ENCODE measurements at regions not wholly inside any gene's neighbourhood (a gene's known extent, or its start where the extent isn't known, plus 50 kb on each side); places are given as distances from the start of the nearest gene placed in this dataset.
"Not testable (repeated sequence)": the region's sequence is repeated elsewhere in the genome, so short reads cannot be mapped to it uniquely, and the experiment has no call there.

DNA sequence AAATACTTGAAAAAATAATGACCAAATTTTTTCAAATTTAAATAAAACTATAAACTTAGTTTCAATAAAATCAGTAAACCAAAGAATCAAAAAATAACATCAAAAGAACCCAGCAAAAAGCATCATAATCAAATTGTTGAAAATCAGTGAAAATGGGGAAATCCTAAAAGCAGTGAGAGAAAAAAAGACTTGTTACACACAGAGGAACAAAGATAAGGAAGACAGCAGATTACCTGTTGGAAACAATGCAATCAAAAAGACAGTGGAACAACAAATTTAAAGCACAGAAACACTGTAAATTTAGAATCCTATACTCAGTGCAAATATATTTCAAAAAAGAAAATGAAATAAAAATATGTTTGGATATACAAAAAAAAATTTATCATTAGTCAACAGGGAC lies 156.2 kb upstream of the LMCD1 start:
- intact Hi-C loops (cut with DNase I) = no loop called here
- peaks cover 7% of the 10 kb centered on the region for H3K4me1 ChIP-seq
- TF ChIP-seq, protein P1, sequence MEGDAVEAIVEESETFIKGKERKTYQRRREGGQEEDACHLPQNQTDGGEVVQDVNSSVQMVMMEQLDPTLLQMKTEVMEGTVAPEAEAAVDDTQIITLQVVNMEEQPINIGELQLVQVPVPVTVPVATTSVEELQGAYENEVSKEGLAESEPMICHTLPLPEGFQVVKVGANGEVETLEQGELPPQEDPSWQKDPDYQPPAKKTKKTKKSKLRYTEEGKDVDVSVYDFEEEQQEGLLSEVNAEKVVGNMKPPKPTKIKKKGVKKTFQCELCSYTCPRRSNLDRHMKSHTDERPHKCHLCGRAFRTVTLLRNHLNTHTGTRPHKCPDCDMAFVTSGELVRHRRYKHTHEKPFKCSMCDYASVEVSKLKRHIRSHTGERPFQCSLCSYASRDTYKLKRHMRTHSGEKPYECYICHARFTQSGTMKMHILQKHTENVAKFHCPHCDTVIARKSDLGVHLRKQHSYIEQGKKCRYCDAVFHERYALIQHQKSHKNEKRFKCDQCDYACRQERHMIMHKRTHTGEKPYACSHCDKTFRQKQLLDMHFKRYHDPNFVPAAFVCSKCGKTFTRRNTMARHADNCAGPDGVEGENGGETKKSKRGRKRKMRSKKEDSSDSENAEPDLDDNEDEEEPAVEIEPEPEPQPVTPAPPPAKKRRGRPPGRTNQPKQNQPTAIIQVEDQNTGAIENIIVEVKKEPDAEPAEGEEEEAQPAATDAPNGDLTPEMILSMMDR (IDR thresholded peaks at IDR 0.05) = no peak
- no peak overlapping the region for H3K27ac ChIP-seq
- no peak overlapping the region for H3K4me3 ChIP-seq
- no peaks in the 10 kb centered on the region for H3K36me3 ChIP-seq
- no peaks in the 10 kb centered on the region for H3K27me3 ChIP-seq
- ATAC-seq (no peak), DNase-seq (no peak)
- peaks cover 9% of the 10 kb centered on the region for H3K9me3 ChIP-seq

DNA sequence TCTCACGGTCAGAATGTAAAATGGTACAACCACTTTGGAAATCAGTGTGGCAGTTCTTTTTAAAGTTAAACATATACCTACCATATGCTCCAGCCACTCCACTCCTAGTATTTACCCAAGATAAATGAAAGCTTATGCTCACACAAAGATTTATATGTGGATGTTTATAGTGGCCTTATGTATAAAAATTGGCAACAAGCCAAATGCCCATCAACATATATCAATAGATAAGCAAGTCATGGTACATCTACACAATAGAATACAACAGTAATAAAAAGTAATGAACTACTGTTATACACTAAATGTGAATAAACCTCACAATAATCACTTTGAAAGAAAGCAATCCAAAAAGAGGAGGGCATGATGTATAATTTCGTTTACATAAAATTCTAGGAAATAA lies 153.5 kb upstream of the LMCD1 start:
- ATAC-seq (no peak), DNase-seq (no peak)
- H3K4me3 ChIP-seq = no peak overlapping the region
- H3K27me3 ChIP-seq = no peaks in the 10 kb centered on the region
- intact Hi-C loops (cut with DNase I) = no loop called here
- no peak overlapping the region for H3K27ac ChIP-seq
- H3K36me3 ChIP-seq = no peaks in the 10 kb centered on the region
- no peaks in the 10 kb centered on the region for H3K4me1 ChIP-seq
- TF ChIP-seq, protein P1 (IDR thresholded peaks at IDR 0.05) = no peak
- peaks cover 9% of the 10 kb centered on the region for H3K9me3 ChIP-seq

DNA sequence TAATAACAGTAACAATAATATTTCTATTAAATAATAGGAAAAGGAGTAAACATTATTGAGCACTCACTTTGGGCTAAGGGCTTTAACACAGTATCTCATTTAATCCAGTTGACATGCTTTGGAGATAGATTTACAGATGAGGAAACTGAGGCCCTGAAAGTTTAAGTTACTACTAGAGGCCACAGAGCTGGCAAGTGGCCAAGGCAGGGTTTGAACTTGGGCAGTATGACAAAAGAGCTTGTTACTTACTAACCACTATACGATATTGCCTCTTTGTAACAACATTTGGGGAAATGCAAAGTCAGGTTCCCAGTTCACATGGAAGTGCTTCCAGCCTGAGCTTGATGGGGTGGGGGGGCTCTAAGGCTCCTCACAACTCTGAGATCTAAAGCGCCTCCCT lies 149.1 kb upstream of the LMCD1 start:
- Histone ChIP-seq H3K4me3 (no peak overlapping the region), H3K36me3 (no peaks in the 10 kb centered on the region), H3K9me3 (no peaks in the 10 kb centered on the region), H3K27ac (no peak overlapping the region), H3K4me1 (peaks cover 8% of the 10 kb centered on the region), H3K27me3 (no peaks in the 10 kb centered on the region)
- intact Hi-C loops (cut with DNase I) = no loop called here
- ATAC-seq = no peak
- DNase-seq = no peak
- TF ChIP-seq, protein P1 (IDR thresholded peaks at IDR 0.05) = no peak

DNA sequence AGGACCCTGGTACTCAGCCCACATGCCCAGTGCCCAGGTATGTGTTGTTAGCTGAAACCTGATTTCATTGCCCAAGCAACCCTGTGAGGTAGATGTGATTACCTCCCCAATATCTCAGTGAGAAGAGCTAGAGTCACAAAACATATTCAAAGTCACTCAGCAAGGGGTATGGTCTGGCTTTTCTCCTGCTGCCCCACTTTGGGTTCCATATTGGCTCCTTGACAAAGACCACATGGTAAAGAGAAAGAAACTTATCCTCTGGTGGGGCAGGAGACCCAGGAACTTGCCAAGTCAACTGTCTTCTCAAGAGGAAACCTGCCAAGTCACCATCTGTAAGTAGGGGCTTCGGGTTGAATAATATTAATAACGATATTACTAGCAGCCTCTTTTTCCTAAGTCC lies 148.3 kb upstream of the LMCD1 start:
- Histone ChIP-seq H3K27ac (no peak overlapping the region), H3K4me3 (no peak overlapping the region), H3K36me3 (no peaks in the 10 kb centered on the region), H3K4me1 (peaks cover 13% of the 10 kb centered on the region), H3K9me3 (no peaks in the 10 kb centered on the region), H3K27me3 (no peaks in the 10 kb centered on the region)
- TF ChIP-seq, protein P1 (IDR thresholded peaks at IDR 0.05) = no peak
- DNase-seq (no peak), ATAC-seq (no peak)
- intact Hi-C loops (cut with DNase I) = no loop called here

DNA sequence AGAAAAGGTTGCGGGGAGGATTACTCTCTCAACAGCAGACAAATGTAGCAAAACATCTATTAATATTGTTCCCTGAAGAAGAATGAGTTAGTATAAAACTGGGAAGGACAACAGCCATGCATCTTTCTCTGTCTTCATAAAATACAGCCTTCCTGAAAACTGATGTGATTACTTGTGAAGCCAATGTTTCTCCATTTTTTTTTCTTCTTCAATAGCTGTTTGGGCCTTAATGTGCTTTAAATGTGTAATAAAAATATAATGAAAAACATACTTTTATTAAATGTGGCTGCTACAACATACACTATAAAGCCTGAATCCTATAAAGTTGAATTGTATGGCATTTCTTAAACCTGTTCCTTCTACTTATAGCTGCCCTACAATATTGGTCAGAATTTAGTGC lies 146.3 kb upstream of the LMCD1 start:
- Histone ChIP-seq H3K9me3 (no peaks in the 10 kb centered on the region), H3K4me3 (no peak overlapping the region), H3K36me3 (no peaks in the 10 kb centered on the region), H3K4me1 (peaks cover 13% of the 10 kb centered on the region), H3K27me3 (no peaks in the 10 kb centered on the region), H3K27ac (no peak overlapping the region)
- TF ChIP-seq, protein P1 (IDR thresholded peaks at IDR 0.05) = no peak
- ATAC-seq = no peak
- DNase-seq = no peak
- intact Hi-C loops (cut with DNase I) = no loop called here

DNA sequence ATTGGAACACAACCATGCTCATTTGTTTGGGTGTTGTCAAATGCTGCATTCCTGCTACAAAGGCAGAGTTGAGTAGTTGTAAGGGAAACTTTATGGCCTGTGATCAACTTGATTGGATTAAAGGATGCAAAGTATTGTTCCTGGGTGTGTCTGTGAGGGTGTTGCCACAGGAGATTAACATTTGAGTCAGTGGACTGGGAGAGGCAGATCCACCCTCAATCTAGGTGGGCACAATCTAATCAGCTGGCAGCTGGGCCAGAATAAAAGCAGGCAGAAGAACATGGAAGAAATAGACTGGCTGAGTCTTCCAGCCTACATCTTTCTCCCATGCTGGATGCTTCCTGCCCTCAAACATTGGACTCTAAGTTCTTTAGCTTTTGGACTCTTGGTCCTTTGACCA lies 145.6 kb upstream of the LMCD1 start:
- intact Hi-C loops (cut with DNase I); H3K4me3 ChIP-seq; DNase-seq; H3K27me3 ChIP-seq; ATAC-seq; H3K9me3 ChIP-seq; H3K36me3 ChIP-seq: not testable (repeated sequence)
- peak overlapping the region; percentile 51 for H3K27ac ChIP-seq
- H3K4me1 ChIP-seq = peaks cover 13% of the 10 kb centered on the region

Measured in upper lobe of right lung (tissue), 1 donor.